ENCODE measurements at regions not wholly inside any gene's neighbourhood (a gene's known extent, or its start where the extent isn't known, plus 50 kb on each side); places are given as distances from the start of the nearest gene placed in this dataset.

- no peaks in the 10 kb centered on the region for H3K4me1 Mint-ChIP-seq (ENCODE audit: low read depth)
- H3K27me3 Mint-ChIP-seq (ENCODE audit: insufficient read depth) = peaks cover 2% of the 10 kb centered on the region
- H3K27ac Mint-ChIP-seq = no peak overlapping the region
- intact Hi-C loops (cut with micrococcal nuclease) = no loop called here
- no peak overlapping the region for H3K4me3 Mint-ChIP-seq
- H3K36me3 Mint-ChIP-seq (ENCODE audit: low read depth) = no peaks in the 10 kb centered on the region
- no peaks in the 10 kb centered on the region for H3K9me3 Mint-ChIP-seq
- DNase-seq (ENCODE audit: low spot score) = no peak
These were observed 607.0 kb upstream of the HS6ST1 start for GRCh38 chr2:128925631-128926030.

GRCh38 chr2:128930101-128930500 is 611.4 kb upstream of the HS6ST1 start:
- H3K27me3 Mint-ChIP-seq (ENCODE audit: insufficient read depth) = no peaks in the 10 kb centered on the region

DNA sequence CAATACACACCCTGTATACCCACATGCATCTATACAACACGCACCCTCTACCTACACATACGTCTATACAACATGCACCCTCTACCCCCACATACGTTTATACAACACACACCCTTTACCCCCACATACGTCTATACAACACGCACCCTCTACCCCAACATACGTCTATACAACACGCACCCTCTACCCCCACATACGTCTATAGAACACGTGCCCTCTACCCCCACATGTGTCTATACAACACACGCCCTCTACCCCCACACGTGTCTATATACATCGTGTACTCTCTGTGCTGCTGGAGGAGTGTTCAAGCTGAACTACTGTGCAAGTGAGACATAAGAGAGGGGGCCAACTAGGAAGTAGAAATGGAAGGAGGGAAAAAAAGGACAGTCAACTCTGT is 621.7 kb upstream of the HS6ST1 start:
- Mint-ChIP-seq H3K27ac (no peak overlapping the region), H3K27me3 (ENCODE audit: insufficient read depth) (no peaks in the 10 kb centered on the region), H3K4me1 (ENCODE audit: low read depth) (no peaks in the 10 kb centered on the region), H3K4me3 (no peak overlapping the region), H3K36me3 (ENCODE audit: low read depth) (no peaks in the 10 kb centered on the region), H3K9me3 (no peaks in the 10 kb centered on the region)
- intact Hi-C loops (cut with micrococcal nuclease) = no loop called here
- no peak for DNase-seq (ENCODE audit: low spot score)

More at GRCh38 chr2:128930101-128930500, 611.4 kb upstream of the HS6ST1 start:
- Mint-ChIP-seq H3K4me3 (no peak overlapping the region), H3K27ac (no peak overlapping the region), H3K9me3 (no peaks in the 10 kb centered on the region), H3K4me1 (ENCODE audit: low read depth) (no peaks in the 10 kb centered on the region), H3K36me3 (ENCODE audit: low read depth) (no peaks in the 10 kb centered on the region)
- no peak for DNase-seq (ENCODE audit: low spot score)
- intact Hi-C loops (cut with micrococcal nuclease) = no loop called here

DNA sequence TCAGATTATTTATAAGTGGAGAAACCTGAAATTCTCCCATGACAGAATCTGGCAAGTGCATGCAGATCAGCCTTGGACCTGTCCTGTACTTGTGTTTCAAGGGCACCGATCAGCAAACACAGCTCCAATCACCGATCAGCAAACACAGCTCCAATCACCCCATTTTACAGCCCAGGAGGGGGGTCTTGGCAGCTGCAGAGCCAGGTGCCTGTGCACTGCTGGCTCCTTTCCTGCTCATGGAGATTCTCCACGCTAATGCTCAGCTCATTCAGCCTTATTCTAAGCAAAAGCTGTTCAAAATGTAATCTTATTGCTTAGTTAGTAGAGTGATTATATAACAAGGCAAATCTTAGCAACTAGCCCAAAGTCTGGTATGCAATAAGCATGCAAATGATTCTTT is 623.1 kb upstream of the HS6ST1 start:
- H3K4me1 Mint-ChIP-seq (ENCODE audit: low read depth) = no peaks in the 10 kb centered on the region
- H3K36me3 Mint-ChIP-seq (ENCODE audit: low read depth) = no peaks in the 10 kb centered on the region
- no peaks in the 10 kb centered on the region for H3K27me3 Mint-ChIP-seq (ENCODE audit: insufficient read depth)
- peaks cover 4% of the 10 kb centered on the region for H3K9me3 Mint-ChIP-seq
- H3K27ac Mint-ChIP-seq = no peak overlapping the region
- DNase-seq (ENCODE audit: low spot score) = no peak
- no peak overlapping the region for H3K4me3 Mint-ChIP-seq
- intact Hi-C loops (cut with micrococcal nuclease) = no loop called here

DNA sequence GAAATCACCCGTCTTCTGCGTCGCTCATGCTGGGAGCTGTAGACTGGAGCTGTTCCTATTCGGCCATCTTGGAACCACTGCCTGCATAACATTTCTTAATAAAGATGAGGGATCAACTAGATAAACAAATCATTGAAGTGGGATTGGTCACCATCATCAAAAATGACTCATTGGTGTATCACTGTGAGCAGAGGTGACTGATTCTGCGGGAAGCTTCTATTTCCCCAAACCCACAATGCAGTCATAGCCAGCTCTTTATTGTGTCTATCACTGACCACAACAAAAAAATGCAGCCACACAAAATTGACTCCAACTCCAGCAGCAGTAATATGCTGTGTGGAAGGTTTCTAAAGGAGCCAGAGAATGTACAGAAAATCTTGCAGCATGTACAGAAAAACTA is 630.7 kb upstream of the HS6ST1 start:
- H3K36me3 Mint-ChIP-seq (ENCODE audit: low read depth) = no peaks in the 10 kb centered on the region
- no peaks in the 10 kb centered on the region for H3K4me1 Mint-ChIP-seq (ENCODE audit: low read depth)
- H3K27me3 Mint-ChIP-seq (ENCODE audit: insufficient read depth) = no peaks in the 10 kb centered on the region
- H3K27ac Mint-ChIP-seq = no peak overlapping the region
- no peak for DNase-seq (ENCODE audit: low spot score)
- H3K4me3 Mint-ChIP-seq = no peak overlapping the region
- peaks cover 4% of the 10 kb centered on the region for H3K9me3 Mint-ChIP-seq
- intact Hi-C loops (cut with micrococcal nuclease) = no loop called here

- Mint-ChIP-seq H3K9me3 (peaks cover 4% of the 10 kb centered on the region), H3K27ac (no peak overlapping the region)
- intact Hi-C loops (cut with micrococcal nuclease) = no loop called here
These were observed 632.1 kb upstream of the HS6ST1 start for GRCh38 chr2:128950758-128951157.

DNA sequence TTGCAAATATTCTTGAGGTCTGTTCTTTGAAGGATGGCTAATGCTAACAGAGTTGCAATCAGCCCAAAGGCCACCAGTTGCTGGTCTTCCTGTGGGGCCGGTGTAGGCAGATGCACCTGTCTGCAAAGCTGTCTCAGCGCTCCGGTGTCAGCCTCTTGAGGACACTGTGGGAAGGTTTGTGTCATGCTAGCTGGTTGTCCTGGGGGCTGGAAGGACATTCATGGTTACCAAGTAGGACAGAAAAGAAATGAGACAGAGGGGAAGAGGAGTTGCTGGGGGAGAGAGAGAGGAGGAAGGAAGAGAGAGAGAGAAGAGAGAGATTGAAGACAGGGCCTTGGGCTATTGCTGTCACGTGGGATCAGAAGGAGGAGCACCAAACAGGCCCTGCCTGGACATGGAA is 639.6 kb upstream of the HS6ST1 start:
- H3K27me3 Mint-ChIP-seq (ENCODE audit: insufficient read depth) = no peaks in the 10 kb centered on the region
- H3K9me3 Mint-ChIP-seq = peaks cover 6% of the 10 kb centered on the region
- no peaks in the 10 kb centered on the region for H3K4me1 Mint-ChIP-seq (ENCODE audit: low read depth)
- no peak overlapping the region for H3K27ac Mint-ChIP-seq
- H3K4me3 Mint-ChIP-seq = no peak overlapping the region
- no peaks in the 10 kb centered on the region for H3K36me3 Mint-ChIP-seq (ENCODE audit: low read depth)
- DNase-seq (ENCODE audit: low spot score) = no peak
- intact Hi-C loops (cut with micrococcal nuclease) = no loop called here

More at GRCh38 chr2:128950758-128951157, 632.1 kb upstream of the HS6ST1 start:
- H3K4me1 Mint-ChIP-seq (ENCODE audit: low read depth) = no peaks in the 10 kb centered on the region
- no peaks in the 10 kb centered on the region for H3K36me3 Mint-ChIP-seq (ENCODE audit: low read depth)
- no peak overlapping the region for H3K4me3 Mint-ChIP-seq
- H3K27me3 Mint-ChIP-seq (ENCODE audit: insufficient read depth) = no peaks in the 10 kb centered on the region
- DNase-seq (ENCODE audit: low spot score) = no peak

DNA sequence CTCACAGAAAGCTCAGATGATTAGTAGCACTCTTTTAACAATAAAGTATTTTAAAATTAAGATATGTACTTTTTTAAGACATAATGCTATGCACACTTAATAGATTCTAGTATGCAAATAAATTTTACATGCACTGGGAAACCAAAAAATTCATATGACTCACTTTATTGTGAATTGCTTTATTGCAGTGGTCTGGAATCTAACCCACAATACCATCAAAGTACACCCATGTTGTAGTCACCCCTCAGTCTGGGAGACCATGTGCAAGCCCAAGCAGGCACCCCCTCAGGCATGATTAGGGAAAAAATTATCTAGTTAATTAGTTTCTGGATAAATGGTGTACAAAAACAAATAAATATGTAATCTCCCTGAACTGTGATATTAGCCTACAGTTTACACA is 649.0 kb upstream of the HS6ST1 start:
- Mint-ChIP-seq H3K4me3 (no peak overlapping the region), H3K27ac (no peak overlapping the region), H3K4me1 (ENCODE audit: low read depth) (peaks cover 5% of the 10 kb centered on the region), H3K36me3 (ENCODE audit: low read depth) (no peaks in the 10 kb centered on the region), H3K9me3 (peaks cover 4% of the 10 kb centered on the region), H3K27me3 (ENCODE audit: insufficient read depth) (no peaks in the 10 kb centered on the region)
- no peak for DNase-seq (ENCODE audit: low spot score)
- intact Hi-C loops (cut with micrococcal nuclease) = no loop called here

DNA sequence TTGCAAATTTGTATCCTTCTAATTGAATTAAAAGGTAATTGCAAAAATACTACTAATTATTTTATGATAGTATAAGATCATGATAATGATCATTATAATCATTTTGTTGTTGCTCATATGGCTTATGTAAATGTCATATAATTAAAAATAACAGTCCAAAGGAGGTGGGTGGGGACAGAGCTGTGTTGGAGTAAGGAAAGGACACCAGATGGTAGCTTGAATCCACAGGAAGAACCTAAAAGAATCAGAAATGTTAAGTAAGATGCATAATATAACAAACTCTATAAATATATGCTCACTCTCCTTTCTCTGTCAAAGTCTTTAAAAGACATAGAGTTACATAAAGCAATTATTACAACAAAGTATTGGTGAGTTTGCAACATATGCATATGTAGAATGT is 650.7 kb upstream of the HS6ST1 start:
- H3K4me1 Mint-ChIP-seq (ENCODE audit: low read depth) = peaks cover 5% of the 10 kb centered on the region
- no peak overlapping the region for H3K4me3 Mint-ChIP-seq
- no peaks in the 10 kb centered on the region for H3K9me3 Mint-ChIP-seq
- no peak for DNase-seq (ENCODE audit: low spot score)
- intact Hi-C loops (cut with micrococcal nuclease) = no loop called here
- no peaks in the 10 kb centered on the region for H3K36me3 Mint-ChIP-seq (ENCODE audit: low read depth)
- H3K27ac Mint-ChIP-seq = no peak overlapping the region
- H3K27me3 Mint-ChIP-seq (ENCODE audit: insufficient read depth) = no peaks in the 10 kb centered on the region

GRCh38 chr2:128970332-128971116 is 651.9 kb upstream of the HS6ST1 start:
- H3K27ac Mint-ChIP-seq = no peak overlapping the region
- peaks cover 5% of the 10 kb centered on the region for H3K4me1 Mint-ChIP-seq (ENCODE audit: low read depth)
- no peak for DNase-seq (ENCODE audit: low spot score)
- intact Hi-C loops (cut with micrococcal nuclease) = no loop called here
- no peak overlapping the region for H3K4me3 Mint-ChIP-seq
- no peaks in the 10 kb centered on the region for H3K9me3 Mint-ChIP-seq
- H3K36me3 Mint-ChIP-seq (ENCODE audit: low read depth) = no peaks in the 10 kb centered on the region
- H3K27me3 Mint-ChIP-seq (ENCODE audit: insufficient read depth) = no peaks in the 10 kb centered on the region

DNA sequence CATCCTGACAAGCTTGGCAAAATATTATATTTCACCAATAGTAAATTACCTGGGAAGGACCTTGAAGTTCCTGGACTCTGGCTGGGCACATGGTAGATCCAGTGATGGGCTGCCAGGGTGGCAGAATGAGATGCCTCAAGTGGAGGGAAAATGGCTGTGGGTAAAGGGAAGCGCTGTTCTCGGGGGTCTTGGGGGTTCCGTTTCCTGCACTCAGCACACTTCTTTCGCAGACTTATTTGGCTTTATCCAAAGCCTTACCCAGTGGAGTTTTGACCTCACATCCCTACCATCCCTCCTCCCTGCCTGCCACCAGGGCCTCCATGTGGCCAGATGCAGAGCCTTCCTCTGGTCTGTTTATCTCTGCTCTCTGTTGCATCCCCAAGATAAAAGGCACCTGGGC is 654.9 kb upstream of the HS6ST1 start:
- Mint-ChIP-seq H3K27me3 (ENCODE audit: insufficient read depth) (no peaks in the 10 kb centered on the region), H3K36me3 (ENCODE audit: low read depth) (no peaks in the 10 kb centered on the region), H3K27ac (no peak overlapping the region), H3K4me1 (ENCODE audit: low read depth) (peaks cover 5% of the 10 kb centered on the region), H3K4me3 (no peak overlapping the region), H3K9me3 (no peaks in the 10 kb centered on the region)
- intact Hi-C loops (cut with micrococcal nuclease) = no loop called here
- DNase-seq (ENCODE audit: low spot score) = no peak

- intact Hi-C loops (cut with micrococcal nuclease) = no loop called here
- no peak for DNase-seq (ENCODE audit: low spot score)
- Mint-ChIP-seq H3K36me3 (ENCODE audit: low read depth) (no peaks in the 10 kb centered on the region), H3K4me1 (ENCODE audit: low read depth) (no peaks in the 10 kb centered on the region), H3K27ac (no peak overlapping the region), H3K27me3 (ENCODE audit: insufficient read depth) (no peaks in the 10 kb centered on the region), H3K9me3 (no peaks in the 10 kb centered on the region), H3K4me3 (no peak overlapping the region)
These were observed 659.5 kb upstream of the HS6ST1 start for GRCh38 chr2:128978212-128978611.

- no peak overlapping the region for H3K4me3 Mint-ChIP-seq
- no peaks in the 10 kb centered on the region for H3K27me3 Mint-ChIP-seq (ENCODE audit: insufficient read depth)
- no peaks in the 10 kb centered on the region for H3K9me3 Mint-ChIP-seq
- no peaks in the 10 kb centered on the region for H3K4me1 Mint-ChIP-seq (ENCODE audit: low read depth)
- H3K36me3 Mint-ChIP-seq (ENCODE audit: low read depth) = no peaks in the 10 kb centered on the region
- no peak for DNase-seq (ENCODE audit: low spot score)
- no peak overlapping the region for H3K27ac Mint-ChIP-seq
- intact Hi-C loops (cut with micrococcal nuclease) = no loop called here
These were observed 660.5 kb upstream of the HS6ST1 start for GRCh38 chr2:128979182-128979581.

GRCh38 chr2:128980475-128980874 is 661.8 kb upstream of the HS6ST1 start:
- Mint-ChIP-seq H3K9me3 (no peaks in the 10 kb centered on the region), H3K36me3 (ENCODE audit: low read depth) (no peaks in the 10 kb centered on the region), H3K27ac (no peak overlapping the region), H3K4me1 (ENCODE audit: low read depth) (no peaks in the 10 kb centered on the region), H3K4me3 (no peak overlapping the region), H3K27me3 (ENCODE audit: insufficient read depth) (no peaks in the 10 kb centered on the region)
- intact Hi-C loops (cut with micrococcal nuclease) = no loop called here
- no peak for DNase-seq (ENCODE audit: low spot score)

Measured in activated T-helper 1 cell treated with anti-CD3 and anti-CD28 coated beads, Interleukin-12 subunit alpha, Interleukin-12 subunit beta, Interleukin-2, Interleukin-4 antibody, amounts not matched to agents 30 ng/mL and 10 ng/mL and 1 ng/mL, durations not matched to agents 14 hours and 24 hours and 36 hours (primary cell).